Endodermal cell (in vitro differentiated cells): ENCODE measurements at regions not wholly inside any gene's neighbourhood (a gene's known extent, or its start where the extent isn't known, plus 50 kb on each side); places are given as distances from the start of the nearest gene placed in this dataset.
"Not testable (repeated sequence)": the region's sequence is repeated elsewhere in the genome, so short reads cannot be mapped to it uniquely, and the experiment has no call there.

ENCODE experiments used
- DNase-seq: peaks from one replicate; pipeline ENCODE4 v3.0.0-alpha.2; 2017
- H3K27ac ChIP-seq: 2 replicates; pipeline ENCODE4 v1.5.1; 2013; ENCODE audit warnings: mild to moderate bottlenecking, low read depth, low read length, moderate library complexity
- H3K27me3 ChIP-seq: 2 replicates; pipeline ENCODE4 v1.6.1; 2013; ENCODE audit warnings: mild to moderate bottlenecking, low read length, moderate library complexity; ENCODE audit not compliant: insufficient read depth, control insufficient read depth, poor library complexity, severe bottlenecking
- H3K36me3 ChIP-seq: 2 replicates; pipeline ENCODE4 v1.7.0; 2013; ENCODE audit warnings: mild to moderate bottlenecking, low read length, moderate library complexity; ENCODE audit not compliant: control insufficient read depth, insufficient read depth
- H3K4me1 ChIP-seq: one replicate; pipeline ENCODE4 v1.7.0; 2013; ENCODE audit warnings: low read length; ENCODE audit not compliant: control insufficient read depth, insufficient read depth
- H3K4me3 ChIP-seq: 2 replicates; pipeline ENCODE4 v1.5.1; 2013; ENCODE audit warnings: mild to moderate bottlenecking, low read length, moderate library complexity
- H3K9ac ChIP-seq: 2 replicates; pipeline ENCODE4 v1.6.1; 2013; ENCODE audit warnings: mild to moderate bottlenecking, low read length, moderate library complexity; ENCODE audit not compliant: poor library complexity, severe bottlenecking; ENCODE audit errors: extremely low read depth
- H3K9me3 ChIP-seq: 2 replicates; pipeline ENCODE4 v1.6.1; 2013; ENCODE audit warnings: mild to moderate bottlenecking, low read length, moderate library complexity; ENCODE audit not compliant: control insufficient read depth
- H3K27ac Mint-ChIP-seq: 2 replicates; pipeline ENCODE4 v1.8.0; 2020; ENCODE audit warnings: mixed read lengths
- H3K27me3 Mint-ChIP-seq: 2 replicates; pipeline ENCODE4 v1.8.0; 2021; ENCODE audit warnings: mild to moderate bottlenecking, mixed read lengths; ENCODE audit not compliant: insufficient read depth
- H3K36me3 Mint-ChIP-seq: 2 replicates; pipeline ENCODE4 v1.8.0; 2020; ENCODE audit warnings: low read depth, mixed read lengths
- H3K4me1 Mint-ChIP-seq: 2 replicates; pipeline ENCODE4 v1.8.0; 2020; ENCODE audit warnings: mixed read lengths
- H3K4me3 Mint-ChIP-seq: 2 replicates; pipeline ENCODE4 v1.8.0; 2020; ENCODE audit warnings: mild to moderate bottlenecking, moderate library complexity, mixed read lengths
- H3K9me3 Mint-ChIP-seq: 2 replicates; pipeline ENCODE4 v1.8.0; 2020; ENCODE audit warnings: mild to moderate bottlenecking, mixed read lengths
- CTCF ChIP-seq: fragments of 200-600 bp; sonication (generic); conservative IDR thresholded peaks from 2 replicates; pipeline ENCODE4 v1.5.0; 2021; ENCODE audit warnings: antibody characterized with exemption, mild to moderate bottlenecking
- WGBS, 2 experiments: methylation state at CpG; one replicate each; pipeline versions ENCODE4 v1.1.5 to v1.1.7; 2013; ENCODE audit warnings: missing lambda C conversion rate in 2 of 2, mixed read lengths in 1 of 2; ENCODE audit not compliant: insufficient coverage in 1 of 2, insufficient read length in 1 of 2; 5-methylcytosine and 5-hydroxymethylcytosine counted together

GRCh38 chr3:125914608-125915436, 54.2 kb upstream of the ROPN1B start:
- not testable (repeated sequence) for H3K9me3 ChIP-seq, H3K27ac ChIP-seq, H3K36me3 ChIP-seq, H3K27me3 ChIP-seq, H3K9me3 Mint-ChIP-seq, H3K27me3 Mint-ChIP-seq, DNase-seq, H3K4me1 ChIP-seq
- WGBS, 2 experiments = 34% methylated on average over 13 of the region's 14 CpGs; no CpG with 5 or more reads in 1 of the 2 experiments
- Mint-ChIP-seq H3K27ac (peak overlapping the region; percentile 72), H3K36me3 (peaks cover 10% of the 10 kb centered on the region), H3K4me1 (peaks cover 23% of the 10 kb centered on the region), H3K4me3 (peak overlapping the region; percentile 73)
- H3K9ac ChIP-seq = peak overlapping the region; percentile 53
- peak overlapping the region; percentile 89 for H3K4me3 ChIP-seq

GRCh38 chr3:125915437-125915787, 53.6 kb upstream of the ROPN1B start:
- not testable (repeated sequence) for H3K9me3 ChIP-seq, H3K4me1 ChIP-seq, H3K27me3 Mint-ChIP-seq, H3K9me3 Mint-ChIP-seq, H3K27me3 ChIP-seq, H3K36me3 ChIP-seq, H3K27ac ChIP-seq
- DNase-seq = peak; percentile 81
- H3K9ac ChIP-seq = peak overlapping the region; percentile 53
- peak overlapping the region; percentile 72 for H3K27ac Mint-ChIP-seq
- peaks cover 10% of the 10 kb centered on the region for H3K36me3 Mint-ChIP-seq
- peak overlapping the region; percentile 89 for H3K4me3 ChIP-seq
- H3K4me3 Mint-ChIP-seq = peak overlapping the region; percentile 73
- peaks cover 19% of the 10 kb centered on the region for H3K4me1 Mint-ChIP-seq
- WGBS, 2 experiments = 0% methylated on average over 4 to 30 of the region's 30 CpGs

- not testable (repeated sequence) for H3K4me3 ChIP-seq, H3K9me3 Mint-ChIP-seq, H3K9me3 ChIP-seq, H3K27ac ChIP-seq, H3K36me3 ChIP-seq, H3K27me3 Mint-ChIP-seq, H3K4me1 ChIP-seq, H3K9ac ChIP-seq, H3K27me3 ChIP-seq, H3K36me3 Mint-ChIP-seq
- Mint-ChIP-seq H3K4me1 (peaks cover 14% of the 10 kb centered on the region), H3K27ac (peak overlapping the region; percentile 72), H3K4me3 (peak overlapping the region; percentile 73)
- 0% methylated on average over 7 to 40 of the region's 40 CpGs for WGBS, 2 experiments
- DNase-seq = peak; percentile 100
Measured at GRCh38 chr3:125915792-125916375, 53.1 kb upstream of the ROPN1B start.

- 0% methylated on average over 9 to 56 of the region's 58 CpGs for WGBS, 2 experiments
- peaks cover 14% of the 10 kb centered on the region for H3K4me1 Mint-ChIP-seq
- H3K27me3 ChIP-seq = no peaks in the 10 kb centered on the region
- peak overlapping the region; percentile 87 for H3K27ac Mint-ChIP-seq
- peak overlapping the region; percentile 81 for H3K27ac ChIP-seq
- peak overlapping the region; percentile 79 for H3K4me3 ChIP-seq
- DNase-seq = peak; percentile 98
- no peaks in the 10 kb centered on the region for H3K9me3 ChIP-seq
- no peaks in the 10 kb centered on the region for H3K36me3 ChIP-seq
- no peaks in the 10 kb centered on the region for H3K4me1 ChIP-seq
- H3K4me3 Mint-ChIP-seq = peak overlapping the region; percentile 73
- H3K36me3 Mint-ChIP-seq = peaks cover 8% of the 10 kb centered on the region
- no peaks in the 10 kb centered on the region for H3K9me3 Mint-ChIP-seq
- peak overlapping the region; percentile 63 for H3K9ac ChIP-seq
- no peak for TF ChIP-seq CTCF
- H3K27me3 Mint-ChIP-seq = no peaks in the 10 kb centered on the region
Measured at GRCh38 chr3:125916376-125916978, 52.5 kb upstream of the ROPN1B start.

GRCh38 chr3:125917020-125917549, 51.9 kb upstream of the ROPN1B start:
- 2 to 8% methylated on average over 8 to 11 of the region's 12 CpGs for WGBS, 2 experiments
- Histone ChIP-seq H3K9ac (peak overlapping the region; percentile 63), H3K27ac (peak overlapping the region; percentile 81), H3K4me3 (peak overlapping the region; percentile 79)
- H3K27ac Mint-ChIP-seq = peak overlapping the region; percentile 87
- not testable (repeated sequence) for H3K27me3 ChIP-seq, H3K36me3 ChIP-seq, H3K4me1 ChIP-seq, H3K36me3 Mint-ChIP-seq, H3K9me3 ChIP-seq, H3K27me3 Mint-ChIP-seq, H3K9me3 Mint-ChIP-seq
- H3K4me1 Mint-ChIP-seq = peaks cover 16% of the 10 kb centered on the region
- H3K4me3 Mint-ChIP-seq = peak overlapping the region; percentile 73
- peak; percentile 77 for DNase-seq

GRCh38 chr3:125918024-125918423, 51.0 kb upstream of the ROPN1B start:
- H3K27me3 ChIP-seq, H3K36me3 Mint-ChIP-seq, DNase-seq, H3K4me3 ChIP-seq, H3K9me3 ChIP-seq, H3K27ac ChIP-seq, H3K36me3 ChIP-seq, H3K9ac ChIP-seq, H3K4me1 ChIP-seq, H3K27me3 Mint-ChIP-seq, H3K9me3 Mint-ChIP-seq, H3K4me3 Mint-ChIP-seq, H3K27ac Mint-ChIP-seq: not testable (repeated sequence)
- WGBS, 2 experiments = 98 to 100% methylated on average over 1 of the region's 1 CpG
- peaks cover 13% of the 10 kb centered on the region for H3K4me1 Mint-ChIP-seq
